Left colon (tissue), 2 donors: ENCODE measurements at regions not wholly inside any gene's neighbourhood (a gene's known extent, or its start where the extent isn't known, plus 50 kb on each side); places are given as distances from the start of the nearest gene placed in this dataset.
"Not testable (repeated sequence)": the region's sequence is repeated elsewhere in the genome, so short reads cannot be mapped to it uniquely, and the experiment has no call there.

Source experiments
- ATAC-seq: fragments of 200-7000 bp; cut with Tn5 transposase; one replicate; pipeline ENCODE4 v1.9.1; 2020; ENCODE audit warnings: mild to moderate bottlenecking, moderate library complexity
- DNase-seq, 2 donors: peaks; one replicate each; pipeline ENCODE4 v3.0.0-alpha.2; 2020
- intact Hi-C, 2 donors: fragments of 100-400 bp; cut with DNase I in 1 of 2; cut with micrococcal nuclease in 1 of 2; formaldehyde crosslinking; loops; one replicate each; pipeline versions ENCODE4 v1.11.2 to v1.14.0; 2022; cut with DNase I, micrococcal nuclease
- donor health status: DM: no; HTN: no; CAD: no.
- donor health status: DM: yes; HTN: yes; CAD: no.

GRCh38 chr4:120329386-120329785 is 262.7 kb upstream of the MAD2L1 start:
- ATAC-seq, result no peak
- no peak for DNase-seq
- intact Hi-C loops, result no loop called here

GRCh38 chr4:120327276-120327675 is 260.6 kb upstream of the MAD2L1 start:
- ATAC-seq (no peak), DNase-seq (no peak)
- intact Hi-C loops, result no loop called here

- DNase-seq, result no peak
- intact Hi-C loops, result no loop called here
- ATAC-seq, result no peak
Measured at GRCh38 chr4:120319046-120319767, 252.6 kb upstream of the MAD2L1 start.

GRCh38 chr4:120318196-120318846 is 251.7 kb upstream of the MAD2L1 start:
- intact Hi-C loops, result no loop called here
- ATAC-seq (no peak), DNase-seq (no peak)

GRCh38 chr4:120317713-120318112 is 251.1 kb upstream of the MAD2L1 start:
- DNase-seq, result no peak
- ATAC-seq, result no peak
- intact Hi-C loops, result no loop called here

- ATAC-seq (no peak), DNase-seq (no peak)
- intact Hi-C loops, result no loop called here
Measured at GRCh38 chr4:120316416-120316815, 249.8 kb upstream of the MAD2L1 start.

- ATAC-seq, result no peak
- no peak for DNase-seq
- intact Hi-C loops, result no loop called here
Measured at GRCh38 chr4:120314969-120315368, 248.3 kb upstream of the MAD2L1 start.

- intact Hi-C loops, result no loop called here
- ATAC-seq, result no peak
Measured at GRCh38 chr4:120304801-120305200, 238.2 kb upstream of the MAD2L1 start.

GRCh38 chr4:120299631-120300030 is 233.0 kb upstream of the MAD2L1 start:
- DNase-seq (no peak), ATAC-seq (peak; percentile 52)
- intact Hi-C loops, result no loop called here

More at GRCh38 chr4:120304801-120305200, 238.2 kb upstream of the MAD2L1 start:
- no peak for DNase-seq

- DNase-seq, result no peak
- intact Hi-C loops, result no loop called here
- no peak for ATAC-seq
Measured at GRCh38 chr4:120293341-120293740, 226.7 kb upstream of the MAD2L1 start.

GRCh38 chr4:120291541-120291940 is 224.9 kb upstream of the MAD2L1 start:
- intact Hi-C loops, result no loop called here

GRCh38 chr4:120290553-120290952 is 223.9 kb upstream of the MAD2L1 start:
- no peak for ATAC-seq
- intact Hi-C loops, result no loop called here
- DNase-seq, result no peak

More at GRCh38 chr4:120291541-120291940, 224.9 kb upstream of the MAD2L1 start:
- ATAC-seq (no peak), DNase-seq (no peak)

GRCh38 chr4:120286813-120287212 is 220.2 kb upstream of the MAD2L1 start:
- DNase-seq, result no peak
- intact Hi-C loops, result no loop called here
- ATAC-seq, result no peak

GRCh38 chr4:120281581-120281980 is 214.9 kb upstream of the MAD2L1 start:
- intact Hi-C loops, result no loop called here
- ATAC-seq, result no peak
- DNase-seq, result no peak

GRCh38 chr4:120277391-120277790 is 210.7 kb upstream of the MAD2L1 start:
- intact Hi-C loops, result no loop called here
- ATAC-seq, result no peak

GRCh38 chr4:120266602-120267001 is 200.0 kb upstream of the MAD2L1 start:
- DNase-seq, result no peak
- intact Hi-C loops, result no loop called here
- no peak for ATAC-seq

More at GRCh38 chr4:120277391-120277790, 210.7 kb upstream of the MAD2L1 start:
- DNase-seq, result no peak

- intact Hi-C loops, result no loop called here
- ATAC-seq, result no peak
Measured at GRCh38 chr4:120263618-120264017, 197.0 kb upstream of the MAD2L1 start.

GRCh38 chr4:120261117-120261516 is 194.5 kb upstream of the MAD2L1 start:
- intact Hi-C loops, result no loop called here
- DNase-seq, result no peak
- ATAC-seq, result no peak

More at GRCh38 chr4:120263618-120264017, 197.0 kb upstream of the MAD2L1 start:
- DNase-seq, result no peak

- peak; percentile 5 to 28 for DNase-seq
- intact Hi-C loops, ATAC-seq: not testable (repeated sequence)
Measured at GRCh38 chr4:120256112-120256775, 189.6 kb upstream of the MAD2L1 start.
